OCI-LY1 (cell line): ENCODE measurements at regions not wholly inside any gene's neighbourhood (a gene's known extent, or its start where the extent isn't known, plus 50 kb on each side); places are given as distances from the start of the nearest gene placed in this dataset.

Source experiments
- H2AFZ ChIP-seq: fragments of 200-600 bp; sonication (generic), shearing (Covaris generic); 2 replicates; pipeline ENCODE4 v1.6.0; 2014; ENCODE audit warnings: antibody characterized with exemption, mild to moderate bottlenecking, low read length
- H3F3A ChIP-seq: fragments of 200-600 bp; sonication (generic), shearing (Covaris generic); 2 replicates; pipeline ENCODE4 v1.6.0; 2014; ENCODE audit warnings: mild to moderate bottlenecking, antibody characterized with exemption, low read length, moderate library complexity; ENCODE audit not compliant: insufficient read depth
- H3K27ac ChIP-seq: fragments of 200-600 bp; sonication (generic); 2 replicates; pipeline ENCODE4 v1.5.1; 2014; ENCODE audit warnings: low read length, mixed run types, mild to moderate bottlenecking, low read depth; ENCODE audit not compliant: poor library complexity, severe bottlenecking
- H3K27me3 ChIP-seq: fragments of 200-600 bp; sonication (generic); 2 replicates; pipeline ENCODE4 v1.6.0; 2014; ENCODE audit warnings: antibody characterized with exemption, mild to moderate bottlenecking, low read length, moderate library complexity; ENCODE audit not compliant: insufficient read depth
- H3K36me3 ChIP-seq: fragments of 200-600 bp; sonication (generic); 2 replicates; pipeline ENCODE4 v1.6.1; 2014; ENCODE audit warnings: mild to moderate bottlenecking, antibody characterized with exemption, low read length, moderate library complexity, mixed read lengths; ENCODE audit not compliant: insufficient read depth
- H3K4me1 ChIP-seq: fragments of 200-600 bp; sonication (generic); 2 replicates; pipeline ENCODE4 v1.5.1; 2014; ENCODE audit warnings: mild to moderate bottlenecking, low read length, moderate library complexity; ENCODE audit not compliant: insufficient read depth, severe bottlenecking
- H3K4me2 ChIP-seq: fragments of 200-600 bp; sonication (generic), shearing (Covaris generic); 2 replicates; pipeline ENCODE4 v1.6.1; 2014; ENCODE audit warnings: low read length
- H3K4me3 ChIP-seq: fragments of 200-600 bp; sonication (generic); 2 replicates; pipeline ENCODE4 v1.5.1; 2014; ENCODE audit warnings: low read length, low read depth, mild to moderate bottlenecking, mixed read lengths; ENCODE audit not compliant: poor library complexity, severe bottlenecking
- H3K79me2 ChIP-seq: fragments of 200-600 bp; shearing (Covaris generic); 2 replicates; pipeline ENCODE4 v1.6.1; 2016; ENCODE audit warnings: mixed run types, low read length, mixed read lengths; ENCODE audit not compliant: insufficient read depth
- H3K9ac ChIP-seq: fragments of 200-600 bp; sonication (generic), shearing (Covaris generic); 2 replicates; pipeline ENCODE4 v1.6.1; 2014; ENCODE audit warnings: mild to moderate bottlenecking, low read length, mixed read lengths
- H3K9me2 ChIP-seq: fragments of 200-600 bp; sonication (generic), shearing (Covaris generic); 2 replicates; pipeline ENCODE4 v1.6.1; 2014; ENCODE audit warnings: low read depth, mild to moderate bottlenecking, low read length, mixed read lengths
- H3K9me3 ChIP-seq: fragments of 200-600 bp; shearing (Covaris generic); 2 replicates; pipeline ENCODE4 v1.6.1; 2014; ENCODE audit warnings: low read length, mixed read lengths
- H4K20me1 ChIP-seq: fragments of 200-600 bp; sonication (generic), shearing (Covaris generic); 2 replicates; pipeline ENCODE4 v1.6.0; 2016; ENCODE audit warnings: mild to moderate bottlenecking, low read length; ENCODE audit not compliant: insufficient read depth
- CTCF ChIP-seq: fragments of 200-600 bp; sonication (generic), shearing (Covaris generic); IDR thresholded peaks from 2 replicates; pipeline ENCODE4 v1.5.1; 2017; ENCODE audit warnings: mild to moderate bottlenecking, antibody characterized with exemption, low read length, moderate library complexity, mixed read lengths
- EZH2 ChIP-seq: fragments of 200-600 bp; sonication (generic), shearing (Covaris generic); IDR thresholded peaks from 2 replicates; pipeline ENCODE4 v1.8.0; 2017; ENCODE audit warnings: borderline replicate concordance, mixed run types, mild to moderate bottlenecking, antibody characterized with exemption, low read length, moderate library complexity, mixed read lengths

GRCh38 chr6:4010048-4010447, 68.9 kb downstream of the FAM217A start:
- Histone ChIP-seq H3K4me3 (no peak overlapping the region), H3K9me3 (peaks cover 2% of the 10 kb centered on the region; the same call in 1 of the 2 replicates), H3K9me2 (no peaks in the 10 kb centered on the region), H3K36me3 (peaks cover 33% of the 10 kb centered on the region), H3F3A (no peaks in the 10 kb centered on the region), H2AFZ (no peak overlapping the region), H3K4me2 (no peak overlapping the region), H3K27ac (no peak overlapping the region), H3K27me3 (no peaks in the 10 kb centered on the region), H4K20me1 (no peaks in the 10 kb centered on the region), H3K9ac (no peak overlapping the region), H3K79me2 (peaks cover 45% of the 10 kb centered on the region), H3K4me1 (peaks cover 9% of the 10 kb centered on the region)
- TF ChIP-seq EZH2 (no peak), CTCF (no peak)

- H3K27me3 ChIP-seq: no peaks in the 10 kb centered on the region
- H3K79me2 ChIP-seq: peaks cover 52% of the 10 kb centered on the region
- H3K36me3 ChIP-seq: peaks cover 39% of the 10 kb centered on the region
- H3F3A ChIP-seq: no peaks in the 10 kb centered on the region
- no peak overlapping the region for H3K27ac ChIP-seq
- no peaks in the 10 kb centered on the region for H4K20me1 ChIP-seq
- TF ChIP-seq EZH2 (no peak), CTCF (no peak)
- peaks cover 12% of the 10 kb centered on the region for H3K4me1 ChIP-seq
- no peak overlapping the region for H3K4me2 ChIP-seq
- H2AFZ ChIP-seq: no peak overlapping the region
- no peaks in the 10 kb centered on the region for H3K9me2 ChIP-seq
- H3K9ac ChIP-seq: no peak overlapping the region
- peaks cover 2% of the 10 kb centered on the region; the same call in 1 of the 2 replicates for H3K9me3 ChIP-seq
- no peak overlapping the region for H3K4me3 ChIP-seq
These were observed 68.2 kb downstream of the FAM217A start for GRCh38 chr6:4010689-4011090.

GRCh38 chr6:4012826-4013225, 66.1 kb downstream of the FAM217A start:
- peaks cover 2% of the 10 kb centered on the region; the same call in 1 of the 2 replicates for H3K9me3 ChIP-seq
- no peak overlapping the region for H3K4me2 ChIP-seq
- H2AFZ ChIP-seq: no peak overlapping the region
- H3K27me3 ChIP-seq: no peaks in the 10 kb centered on the region
- H3K27ac ChIP-seq: no peak overlapping the region
- no peak overlapping the region for H3K4me3 ChIP-seq
- TF ChIP-seq EZH2: no peak
- no peak for TF ChIP-seq CTCF
- no peak overlapping the region for H3K9ac ChIP-seq
- no peaks in the 10 kb centered on the region for H3F3A ChIP-seq
- no peaks in the 10 kb centered on the region for H3K9me2 ChIP-seq
- no peaks in the 10 kb centered on the region for H4K20me1 ChIP-seq
- H3K79me2 ChIP-seq: peaks cover 67% of the 10 kb centered on the region
- peaks cover 24% of the 10 kb centered on the region for H3K4me1 ChIP-seq
- H3K36me3 ChIP-seq: peaks cover 39% of the 10 kb centered on the region
